PFSK-1 (cell line): ENCODE measurements at regions not wholly inside any gene's neighbourhood (a gene's known extent, or its start where the extent isn't known, plus 50 kb on each side); places are given as distances from the start of the nearest gene placed in this dataset.

Source experiments
- FOXP2 ChIP-seq: optimal IDR thresholded peaks from 2 replicates; pipeline ENCODE3; 2011; ENCODE audit warnings: borderline replicate concordance, control low read depth, inconsistent platforms; ENCODE audit not compliant: insufficient read depth; ENCODE audit errors: extremely low read length, extremely low read depth
- POLR2AphosphoS5 ChIP-seq: IDR thresholded peaks from 2 replicates; pipeline ENCODE4 v1.6.1; 2012; ENCODE audit warnings: low read depth, mild to moderate bottlenecking, control low read depth, low read length, moderate library complexity
- SIN3A ChIP-seq: IDR thresholded peaks from 2 replicates; pipeline ENCODE4 v1.6.1; 2012; ENCODE audit warnings: mild to moderate bottlenecking, low read length, moderate library complexity, borderline replicate concordance; ENCODE audit not compliant: insufficient read depth
- TAF1 ChIP-seq: IDR thresholded peaks from 2 replicates; pipeline ENCODE4 v1.6.1; 2012; ENCODE audit warnings: low read length, control low read depth, borderline replicate concordance; ENCODE audit not compliant: insufficient read depth
- TF ChIP-seq, protein P1 (sequence below), 2 experiments: IDR thresholded peaks; 2 replicates each; pipeline versions ENCODE4 v1.6.1 to v1.8.0; 2011 to 2012; ENCODE audit warnings: low read depth in 2 of 2, low read length in 2 of 2, control low read depth in 1 of 2, inconsistent platforms in 1 of 2, mild to moderate bottlenecking in 1 of 2, moderate library complexity in 1 of 2; ENCODE audit not compliant: insufficient read depth in 1 of 2

DNA sequence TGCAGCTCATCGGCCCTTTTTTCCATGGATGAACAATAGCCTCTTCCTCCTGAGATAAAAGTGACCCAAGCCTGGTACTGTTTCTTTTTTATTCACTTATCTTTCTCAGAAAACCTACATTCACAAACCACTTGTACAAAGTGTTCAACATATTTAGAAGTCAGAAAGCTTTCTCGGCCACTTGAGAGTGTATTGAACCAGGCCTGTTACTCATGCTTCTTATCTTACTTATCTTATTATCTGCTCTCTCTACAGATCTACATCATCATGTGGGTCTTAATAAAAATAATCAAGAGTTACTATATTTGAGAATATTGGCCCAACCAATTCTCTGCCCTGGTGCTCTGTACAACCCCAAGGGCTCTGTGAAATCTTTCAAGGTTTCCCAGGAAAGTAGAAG is 242.1 kb downstream of the MREG start:
- TF ChIP-seq, protein P1, sequence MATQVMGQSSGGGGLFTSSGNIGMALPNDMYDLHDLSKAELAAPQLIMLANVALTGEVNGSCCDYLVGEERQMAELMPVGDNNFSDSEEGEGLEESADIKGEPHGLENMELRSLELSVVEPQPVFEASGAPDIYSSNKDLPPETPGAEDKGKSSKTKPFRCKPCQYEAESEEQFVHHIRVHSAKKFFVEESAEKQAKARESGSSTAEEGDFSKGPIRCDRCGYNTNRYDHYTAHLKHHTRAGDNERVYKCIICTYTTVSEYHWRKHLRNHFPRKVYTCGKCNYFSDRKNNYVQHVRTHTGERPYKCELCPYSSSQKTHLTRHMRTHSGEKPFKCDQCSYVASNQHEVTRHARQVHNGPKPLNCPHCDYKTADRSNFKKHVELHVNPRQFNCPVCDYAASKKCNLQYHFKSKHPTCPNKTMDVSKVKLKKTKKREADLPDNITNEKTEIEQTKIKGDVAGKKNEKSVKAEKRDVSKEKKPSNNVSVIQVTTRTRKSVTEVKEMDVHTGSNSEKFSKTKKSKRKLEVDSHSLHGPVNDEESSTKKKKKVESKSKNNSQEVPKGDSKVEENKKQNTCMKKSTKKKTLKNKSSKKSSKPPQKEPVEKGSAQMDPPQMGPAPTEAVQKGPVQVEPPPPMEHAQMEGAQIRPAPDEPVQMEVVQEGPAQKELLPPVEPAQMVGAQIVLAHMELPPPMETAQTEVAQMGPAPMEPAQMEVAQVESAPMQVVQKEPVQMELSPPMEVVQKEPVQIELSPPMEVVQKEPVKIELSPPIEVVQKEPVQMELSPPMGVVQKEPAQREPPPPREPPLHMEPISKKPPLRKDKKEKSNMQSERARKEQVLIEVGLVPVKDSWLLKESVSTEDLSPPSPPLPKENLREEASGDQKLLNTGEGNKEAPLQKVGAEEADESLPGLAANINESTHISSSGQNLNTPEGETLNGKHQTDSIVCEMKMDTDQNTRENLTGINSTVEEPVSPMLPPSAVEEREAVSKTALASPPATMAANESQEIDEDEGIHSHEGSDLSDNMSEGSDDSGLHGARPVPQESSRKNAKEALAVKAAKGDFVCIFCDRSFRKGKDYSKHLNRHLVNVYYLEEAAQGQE (IDR thresholded peaks at IDR 0.05; ENCODE audit: insufficient read depth in 1 of 2, low read depth in 2 of 2, low read length in 2 of 2): no peak
- TF ChIP-seq SIN3A (no peak), TAF1 (no peak), FOXP2 (no peak), POLR2AphosphoS5 (no peak)

GRCh38 chr2:215770668-215771067 is 242.7 kb downstream of the MREG start:
- no peak for TF ChIP-seq FOXP2
- TF ChIP-seq TAF1: no peak
- TF ChIP-seq, protein P1 (IDR thresholded peaks at IDR 0.05; ENCODE audit: insufficient read depth in 1 of 2, low read depth in 2 of 2, low read length in 2 of 2): no peak
- no peak for TF ChIP-seq POLR2AphosphoS5
- no peak for TF ChIP-seq SIN3A

- TF ChIP-seq TAF1 (no peak), POLR2AphosphoS5 (no peak)
Observed at GRCh38 chr2:215769246-215769645, 244.1 kb downstream of the MREG start.

- TF ChIP-seq, protein P1 (IDR thresholded peaks at IDR 0.05; ENCODE audit: insufficient read depth in 1 of 2, low read depth in 2 of 2, low read length in 2 of 2): no peak
- no peak for TF ChIP-seq FOXP2
- TF ChIP-seq SIN3A: no peak
- no peak for TF ChIP-seq POLR2AphosphoS5
Observed at GRCh38 chr2:215767625-215768024, 245.7 kb downstream of the MREG start.

DNA sequence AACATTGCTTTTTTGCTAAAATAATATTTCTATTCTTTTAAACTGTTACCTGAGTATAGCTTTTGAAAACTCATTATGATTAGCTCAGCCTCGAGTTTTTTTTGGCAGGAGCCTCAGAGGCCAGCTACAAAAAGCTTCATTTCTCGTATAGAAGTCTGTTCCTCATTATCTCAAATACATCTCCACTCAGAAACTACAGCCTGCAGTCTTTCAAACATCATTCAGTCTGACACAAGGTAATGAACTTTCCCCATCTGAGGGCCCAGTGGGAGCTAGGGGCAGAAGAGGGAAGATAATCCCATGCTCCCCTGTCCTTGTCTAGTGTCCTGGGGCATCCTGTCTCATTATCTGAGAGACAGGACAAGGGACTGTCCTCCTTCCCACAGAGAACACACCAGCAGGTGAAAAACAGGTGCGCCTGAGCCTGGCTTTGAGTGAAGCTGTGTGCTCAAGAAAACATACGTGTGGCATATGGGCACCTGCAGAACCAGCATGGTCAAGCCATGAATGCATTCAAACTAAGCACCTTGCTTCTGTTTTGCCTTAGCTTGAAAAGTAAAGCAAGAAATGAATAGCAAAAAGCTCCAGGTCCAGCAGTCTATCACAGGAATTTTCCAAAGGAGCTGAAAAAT is 247.5 kb downstream of the MREG start:
- no peak for TF ChIP-seq FOXP2
- no peak for TF ChIP-seq POLR2AphosphoS5
- TF ChIP-seq, protein P1 (IDR thresholded peaks at IDR 0.05; ENCODE audit: insufficient read depth in 1 of 2, low read depth in 2 of 2, low read length in 2 of 2): no peak
- TF ChIP-seq SIN3A: no peak
- no peak for TF ChIP-seq TAF1
